ENCODE measurements at regions not wholly inside any gene's neighbourhood (a gene's known extent, or its start where the extent isn't known, plus 50 kb on each side); places are given as distances from the start of the nearest gene placed in this dataset.
"Not testable (repeated sequence)": the region's sequence is repeated elsewhere in the genome, so short reads cannot be mapped to it uniquely, and the experiment has no call there.

DNA sequence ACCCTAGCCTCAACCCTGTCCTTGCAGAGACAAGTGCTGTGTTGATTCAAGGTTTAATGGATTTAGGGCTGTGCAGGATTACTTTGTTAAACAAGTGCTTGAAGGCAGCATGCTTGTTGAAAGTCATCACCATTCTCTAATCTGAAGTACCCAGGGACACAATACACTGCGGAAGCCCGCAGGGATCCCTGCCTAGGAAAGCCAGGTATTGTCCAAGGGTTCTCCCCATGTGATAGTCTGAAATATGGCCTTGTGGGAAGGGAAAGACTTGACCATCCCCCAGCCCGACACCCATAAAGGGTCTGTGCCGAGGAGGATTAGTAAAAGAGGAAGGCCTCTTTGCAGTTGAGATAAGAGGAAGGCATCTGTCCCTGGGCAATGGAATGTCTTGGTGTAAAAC lies 118.9 kb downstream of the ZNF486 start:
- H3K4me3 ChIP-seq (replicated peaks; ENCODE audit: insufficient read depth, low read length); H3K27ac ChIP-seq (replicated peaks); DNase-seq (ENCODE audit: low read depth in 1 of 2, low spot score in 1 of 2); H3K27me3 ChIP-seq (ENCODE audit: insufficient read depth, poor library complexity, severe bottlenecking): not testable (repeated sequence)
- TF ChIP-seq SPI1 (IDR thresholded peaks at IDR 0.05; ENCODE audit: borderline replicate concordance, low read depth) = 0 out of 2 replicates have a peak, but pooled peaks have one; percentile 6

DNA sequence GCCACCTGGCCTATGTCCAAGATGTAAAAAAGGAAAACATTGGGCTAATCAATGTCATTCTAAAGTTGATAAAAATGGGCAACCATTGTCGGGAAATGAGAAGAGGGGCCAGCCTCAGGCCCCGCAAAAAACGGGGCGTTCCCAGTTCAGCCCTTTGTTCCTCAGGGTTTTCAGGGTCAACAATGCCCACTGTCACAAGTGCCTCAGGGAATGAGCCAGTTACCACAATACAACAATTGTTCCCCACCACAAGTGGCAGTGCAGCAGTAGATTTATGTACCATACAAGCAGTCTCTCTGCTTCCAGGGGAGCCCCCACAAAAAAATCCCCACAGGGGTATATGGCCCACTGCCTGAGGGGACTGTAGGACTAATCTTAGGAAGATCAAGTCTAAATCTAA lies 112.5 kb downstream of the ZNF486 start:
- H3K4me3 ChIP-seq (replicated peaks; ENCODE audit: insufficient read depth, low read length) = no peak overlapping the region
- no peak for DNase-seq (ENCODE audit: low read depth in 1 of 2, low spot score in 1 of 2)
- TF ChIP-seq POLR2AphosphoS5 (IDR thresholded peaks at IDR 0.05; ENCODE audit: low read depth) = no peak
- TF ChIP-seq, protein P1, sequence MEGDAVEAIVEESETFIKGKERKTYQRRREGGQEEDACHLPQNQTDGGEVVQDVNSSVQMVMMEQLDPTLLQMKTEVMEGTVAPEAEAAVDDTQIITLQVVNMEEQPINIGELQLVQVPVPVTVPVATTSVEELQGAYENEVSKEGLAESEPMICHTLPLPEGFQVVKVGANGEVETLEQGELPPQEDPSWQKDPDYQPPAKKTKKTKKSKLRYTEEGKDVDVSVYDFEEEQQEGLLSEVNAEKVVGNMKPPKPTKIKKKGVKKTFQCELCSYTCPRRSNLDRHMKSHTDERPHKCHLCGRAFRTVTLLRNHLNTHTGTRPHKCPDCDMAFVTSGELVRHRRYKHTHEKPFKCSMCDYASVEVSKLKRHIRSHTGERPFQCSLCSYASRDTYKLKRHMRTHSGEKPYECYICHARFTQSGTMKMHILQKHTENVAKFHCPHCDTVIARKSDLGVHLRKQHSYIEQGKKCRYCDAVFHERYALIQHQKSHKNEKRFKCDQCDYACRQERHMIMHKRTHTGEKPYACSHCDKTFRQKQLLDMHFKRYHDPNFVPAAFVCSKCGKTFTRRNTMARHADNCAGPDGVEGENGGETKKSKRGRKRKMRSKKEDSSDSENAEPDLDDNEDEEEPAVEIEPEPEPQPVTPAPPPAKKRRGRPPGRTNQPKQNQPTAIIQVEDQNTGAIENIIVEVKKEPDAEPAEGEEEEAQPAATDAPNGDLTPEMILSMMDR (IDR thresholded peaks at IDR 0.05; ENCODE audit: insufficient read depth, low read length) = no peak
- TF ChIP-seq, protein P2, sequence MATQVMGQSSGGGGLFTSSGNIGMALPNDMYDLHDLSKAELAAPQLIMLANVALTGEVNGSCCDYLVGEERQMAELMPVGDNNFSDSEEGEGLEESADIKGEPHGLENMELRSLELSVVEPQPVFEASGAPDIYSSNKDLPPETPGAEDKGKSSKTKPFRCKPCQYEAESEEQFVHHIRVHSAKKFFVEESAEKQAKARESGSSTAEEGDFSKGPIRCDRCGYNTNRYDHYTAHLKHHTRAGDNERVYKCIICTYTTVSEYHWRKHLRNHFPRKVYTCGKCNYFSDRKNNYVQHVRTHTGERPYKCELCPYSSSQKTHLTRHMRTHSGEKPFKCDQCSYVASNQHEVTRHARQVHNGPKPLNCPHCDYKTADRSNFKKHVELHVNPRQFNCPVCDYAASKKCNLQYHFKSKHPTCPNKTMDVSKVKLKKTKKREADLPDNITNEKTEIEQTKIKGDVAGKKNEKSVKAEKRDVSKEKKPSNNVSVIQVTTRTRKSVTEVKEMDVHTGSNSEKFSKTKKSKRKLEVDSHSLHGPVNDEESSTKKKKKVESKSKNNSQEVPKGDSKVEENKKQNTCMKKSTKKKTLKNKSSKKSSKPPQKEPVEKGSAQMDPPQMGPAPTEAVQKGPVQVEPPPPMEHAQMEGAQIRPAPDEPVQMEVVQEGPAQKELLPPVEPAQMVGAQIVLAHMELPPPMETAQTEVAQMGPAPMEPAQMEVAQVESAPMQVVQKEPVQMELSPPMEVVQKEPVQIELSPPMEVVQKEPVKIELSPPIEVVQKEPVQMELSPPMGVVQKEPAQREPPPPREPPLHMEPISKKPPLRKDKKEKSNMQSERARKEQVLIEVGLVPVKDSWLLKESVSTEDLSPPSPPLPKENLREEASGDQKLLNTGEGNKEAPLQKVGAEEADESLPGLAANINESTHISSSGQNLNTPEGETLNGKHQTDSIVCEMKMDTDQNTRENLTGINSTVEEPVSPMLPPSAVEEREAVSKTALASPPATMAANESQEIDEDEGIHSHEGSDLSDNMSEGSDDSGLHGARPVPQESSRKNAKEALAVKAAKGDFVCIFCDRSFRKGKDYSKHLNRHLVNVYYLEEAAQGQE (IDR thresholded peaks at IDR 0.05; ENCODE audit: insufficient replicate concordance, low read depth) = no peak
- no peak for TF ChIP-seq GABPA (IDR thresholded peaks at IDR 0.05; ENCODE audit: low read depth)
- TF ChIP-seq SPI1 (IDR thresholded peaks at IDR 0.05; ENCODE audit: borderline replicate concordance, low read depth) = no peak

DNA sequence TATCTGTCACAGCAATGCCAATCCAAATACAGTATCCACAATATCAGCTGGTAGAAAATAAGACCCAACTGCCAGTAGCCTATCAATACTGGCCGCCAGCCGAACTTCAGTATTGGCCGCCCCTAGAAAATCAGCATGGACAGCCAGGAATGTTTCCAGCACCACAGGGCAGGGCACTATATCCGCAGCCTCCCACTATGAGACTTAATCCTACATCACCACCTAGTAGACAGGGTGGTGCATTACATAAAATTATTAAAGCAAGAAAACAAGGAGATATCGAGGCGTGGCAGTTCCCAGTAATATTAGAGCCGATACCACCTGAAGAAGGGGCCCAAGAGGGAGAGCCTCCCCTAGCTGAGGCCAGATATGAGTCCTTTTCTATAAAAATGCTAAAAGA lies 111.3 kb downstream of the ZNF486 start:
- no peak overlapping the region for H3K4me3 ChIP-seq (replicated peaks; ENCODE audit: insufficient read depth, low read length)
- TF ChIP-seq GABPA (IDR thresholded peaks at IDR 0.05; ENCODE audit: low read depth) = no peak
- no peak for TF ChIP-seq SPI1 (IDR thresholded peaks at IDR 0.05; ENCODE audit: borderline replicate concordance, low read depth)
- TF ChIP-seq, protein P2 (IDR thresholded peaks at IDR 0.05; ENCODE audit: insufficient replicate concordance, low read depth) = no peak
- TF ChIP-seq POLR2AphosphoS5 (IDR thresholded peaks at IDR 0.05; ENCODE audit: low read depth) = no peak
- TF ChIP-seq, protein P1 (IDR thresholded peaks at IDR 0.05; ENCODE audit: insufficient read depth, low read length) = no peak
- peak in 1 of 2 experiments; percentile 20 for DNase-seq (ENCODE audit: low read depth in 1 of 2, low spot score in 1 of 2)
- H3K27ac ChIP-seq (replicated peaks) = no peak overlapping the region
- no peaks in the 10 kb centered on the region for H3K27me3 ChIP-seq (ENCODE audit: insufficient read depth, poor library complexity, severe bottlenecking)

More for the DNA sequence above, 112.5 kb downstream of the ZNF486 start:
- H3K27ac ChIP-seq (replicated peaks) = no peak overlapping the region
- H3K27me3 ChIP-seq (ENCODE audit: insufficient read depth, poor library complexity, severe bottlenecking) = no peaks in the 10 kb centered on the region

DNA sequence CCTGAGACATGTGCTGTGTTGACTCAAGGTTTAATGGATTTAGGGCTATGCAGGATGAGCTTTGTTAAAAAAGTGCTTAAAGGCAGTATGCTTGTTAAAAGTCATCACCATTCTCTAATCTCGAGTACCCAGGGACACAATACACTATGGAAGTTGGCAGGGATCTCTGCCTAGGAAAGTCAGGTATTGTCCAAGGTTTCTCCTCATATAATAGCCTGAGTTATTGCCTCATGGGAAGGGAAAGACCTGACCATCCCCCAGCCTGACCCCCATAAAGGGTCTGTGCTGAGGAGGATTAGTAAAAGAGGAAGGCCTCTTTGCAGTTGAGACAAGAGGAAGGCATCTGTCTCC lies 109.7 kb downstream of the ZNF486 start:
- not testable (repeated sequence) for H3K27ac ChIP-seq (replicated peaks); DNase-seq (ENCODE audit: low read depth in 1 of 2, low spot score in 1 of 2); H3K4me3 ChIP-seq (replicated peaks; ENCODE audit: insufficient read depth, low read length); H3K27me3 ChIP-seq (ENCODE audit: insufficient read depth, poor library complexity, severe bottlenecking)

DNA sequence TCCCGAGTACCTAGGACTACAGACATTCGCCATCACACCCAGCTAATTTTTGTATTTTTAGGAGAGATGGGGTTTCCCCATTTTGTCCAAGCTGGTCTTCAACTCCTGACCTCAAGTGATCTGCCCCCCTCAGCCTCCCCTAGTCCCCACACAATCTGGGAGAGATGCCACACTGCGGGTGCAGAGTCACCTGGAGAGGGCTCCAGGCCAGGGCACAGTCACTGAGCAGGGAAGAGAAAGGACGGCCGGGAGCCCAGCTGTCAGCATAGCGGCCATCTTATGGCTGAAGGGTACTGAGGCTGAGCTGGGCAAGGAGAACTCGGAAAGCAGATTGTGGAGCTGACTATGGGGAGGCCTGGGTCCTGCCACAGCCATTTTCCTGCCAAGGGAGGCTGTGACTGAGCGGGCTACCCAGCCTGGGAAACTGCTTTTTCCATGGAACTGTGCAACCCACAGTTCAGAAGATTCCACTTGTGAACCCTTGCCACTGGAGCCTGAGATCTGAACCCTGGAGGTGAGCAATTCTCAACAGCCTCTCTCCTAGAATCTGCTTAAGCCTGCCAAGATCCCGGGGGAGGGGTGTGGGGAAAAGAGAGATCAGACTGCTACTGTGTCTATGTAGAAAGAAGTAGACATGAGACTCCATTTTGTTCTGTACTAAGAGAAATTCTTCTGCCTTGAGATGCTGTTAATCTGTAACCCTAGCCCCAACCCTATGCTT lies 109.2 kb downstream of the ZNF486 start:
- TF ChIP-seq, protein P1 (IDR thresholded peaks at IDR 0.05; ENCODE audit: insufficient read depth, low read length) = no peak
- TF ChIP-seq SPI1 (IDR thresholded peaks at IDR 0.05; ENCODE audit: borderline replicate concordance, low read depth) (no peak), POLR2AphosphoS5 (IDR thresholded peaks at IDR 0.05; ENCODE audit: low read depth) (no peak), GABPA (IDR thresholded peaks at IDR 0.05; ENCODE audit: low read depth) (no peak)
- TF ChIP-seq, protein P2 (IDR thresholded peaks at IDR 0.05; ENCODE audit: insufficient replicate concordance, low read depth) = no peak
- H3K27ac ChIP-seq (replicated peaks) = no peak overlapping the region
- DNase-seq (ENCODE audit: low read depth in 1 of 2, low spot score in 1 of 2) = no peak

More for the DNA sequence above, 109.2 kb downstream of the ZNF486 start:
- H3K27me3 ChIP-seq (ENCODE audit: insufficient read depth, poor library complexity, severe bottlenecking) = no peaks in the 10 kb centered on the region
- H3K4me3 ChIP-seq (replicated peaks; ENCODE audit: insufficient read depth, low read length) = no peak overlapping the region

Measured in HL-60 (cell line).